EL (cell line): ENCODE measurements at regions not wholly inside any gene's neighbourhood (a gene's known extent, or its start where the extent isn't known, plus 50 kb on each side); places are given as distances from the start of the nearest gene placed in this dataset.

ENCODE experiments used
- DNase-seq: peaks from one replicate; pipeline ENCODE4 v3.0.0-alpha.2; 2016

DNA sequence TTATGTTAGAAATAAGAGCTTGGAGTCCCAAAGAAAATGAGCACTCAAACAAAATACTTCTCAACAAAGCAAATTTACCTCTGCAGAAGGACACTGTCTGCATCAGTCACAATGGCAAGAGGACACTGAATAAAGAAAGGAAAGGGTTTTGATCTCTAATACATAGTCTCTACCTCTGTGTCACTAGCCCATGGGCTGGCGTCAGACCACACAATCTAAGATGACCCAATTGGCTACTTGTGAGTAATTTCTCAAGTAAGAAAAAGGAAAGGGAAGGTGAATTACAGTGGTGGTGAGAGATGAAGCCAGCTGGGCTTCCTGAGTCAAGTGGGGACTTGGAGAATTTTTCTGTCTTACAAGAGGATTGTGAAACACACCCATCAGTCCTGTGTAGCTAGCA, 257.9 kb upstream of the AMELY start:
- no peak for DNase-seq

DNA sequence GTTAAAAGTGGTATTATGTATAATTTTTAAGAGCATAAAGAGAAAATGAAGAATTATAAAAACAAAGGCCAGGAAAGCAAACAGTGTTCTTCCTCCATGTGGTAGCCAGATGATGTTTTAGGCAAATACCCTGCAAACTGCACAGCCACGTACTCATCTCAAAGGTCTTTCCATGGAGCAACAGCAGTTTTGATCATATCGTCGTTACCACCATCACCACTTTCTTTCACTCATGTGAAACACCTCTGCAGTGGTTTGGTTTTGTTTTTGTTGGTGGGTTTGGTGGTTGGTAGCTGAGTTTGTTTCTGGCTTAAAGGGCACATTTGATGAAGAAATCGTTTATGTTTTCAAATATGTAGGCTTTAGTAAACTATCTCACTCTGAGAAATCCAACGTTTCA, 229.9 kb upstream of the AMELY start:
- no peak for DNase-seq
